K562 (cell line): ENCODE measurements at regions not wholly inside any gene's neighbourhood (a gene's known extent, or its start where the extent isn't known, plus 50 kb on each side); places are given as distances from the start of the nearest gene placed in this dataset.

Source experiments
- KHSRP ChIP-seq: fragments of 450-650 bp; IDR thresholded peaks from 2 replicates; pipeline ENCODE4 v1.6.1; 2017
- KLF16 ChIP-seq: IDR thresholded peaks from 2 replicates; pipeline ENCODE4 v1.6.1; 2016; ENCODE audit warnings: antibody characterized with exemption
- MAFG ChIP-seq: fragments of 450-650 bp; conservative IDR thresholded peaks from 2 replicates; pipeline ENCODE4 v1.6.1; 2016; ENCODE audit warnings: missing genetic modification characterization, missing compliant biosample characterization
- NFE2 ChIP-seq: IDR thresholded peaks from 2 replicates; pipeline ENCODE4 v1.6.1; 2014; ENCODE audit warnings: antibody characterized with exemption, low read depth
- POLR3A ChIP-seq: IDR thresholded peaks from 2 replicates; pipeline ENCODE4 v1.6.1; 2011; ENCODE audit warnings: borderline replicate concordance, mild to moderate bottlenecking, moderate library complexity; ENCODE audit not compliant: insufficient read length, insufficient read depth; ENCODE audit errors: extremely low read depth
- RAD21 ChIP-seq, 2 experiments: fragments of 250-450 bp in 1 of 2; fragments of 450-650 bp in 1 of 2; sonication (Bioruptor Pico) in 1 of 2; formaldehyde crosslinking in 1 of 2; IDR thresholded peaks in 1 of 2; conservative IDR thresholded peaks in 1 of 2; 2 replicates each; pipeline versions ENCODE4 v1.4.0 to v1.8.0; 2020 to 2022; ENCODE audit warnings: mild to moderate bottlenecking in 2 of 2, moderate library complexity in 1 of 2
- RBM34 ChIP-seq: fragments of 200-400 bp; formaldehyde crosslinking; IDR thresholded peaks from 2 replicates; pipeline ENCODE4 v1.6.1; 2018; ENCODE audit warnings: low read length, borderline replicate concordance; ENCODE audit not compliant: insufficient read depth
- SAFB ChIP-seq: fragments of 200-400 bp; formaldehyde crosslinking; IDR thresholded peaks from 2 replicates; pipeline ENCODE4 v1.6.1; 2017; ENCODE audit warnings: low read depth, low read length, borderline replicate concordance
- TBP ChIP-seq: optimal IDR thresholded peaks from 2 replicates; pipeline ENCODE3; 2011; ENCODE audit warnings: low read depth, low read length, improper control_type of control experiment
- ZKSCAN3 ChIP-seq: fragments of 250-450 bp; sonication (Bioruptor Pico); IDR thresholded peaks from 2 replicates; pipeline ENCODE4 v1.4.0; 2020
- ZNF121 ChIP-seq: sonication (generic); formaldehyde crosslinking; conservative IDR thresholded peaks from 2 replicates; pipeline ENCODE4 v1.8.0; 2022; ENCODE audit warnings: missing genetic modification reagents
- ZNF184 ChIP-seq: sonication (generic); formaldehyde crosslinking; IDR thresholded peaks from 2 replicates; pipeline ENCODE4 v1.5.0; 2020; ENCODE audit warnings: missing genetic modification reagents
- ZNF23 ChIP-seq: fragments of 250-450 bp; sonication (Bioruptor Pico); IDR thresholded peaks from 2 replicates; pipeline ENCODE4 v1.4.0; 2020; ENCODE audit warnings: mild to moderate bottlenecking
- ZNF639 ChIP-seq, 2 experiments: fragments of 200-800 bp in 1 of 2; sonication (Bioruptor generic) in 1 of 2; sonication (generic) in 1 of 2; formaldehyde crosslinking in 1 of 2; IDR thresholded peaks in 1 of 2; conservative IDR thresholded peaks in 1 of 2; 2 replicates each; pipeline versions ENCODE4 v1.5.0 to v1.6.1; 2016 to 2020; ENCODE audit warnings: missing compliant biosample characterization in 1 of 2, missing genetic modification characterization in 1 of 2, missing genetic modification reagents in 1 of 2
- ZNF764 ChIP-seq: fragments of 250-450 bp; sonication (Bioruptor Pico); IDR thresholded peaks from 2 replicates; pipeline ENCODE4 v1.4.0; 2020; ENCODE audit warnings: low read depth, mild to moderate bottlenecking, moderate library complexity
- TF ChIP-seq, protein P1 (sequence below), 2 experiments: fragments of 450-650 bp; formaldehyde crosslinking in 1 of 2; IDR thresholded peaks; 2 replicates each; pipeline versions ENCODE4 v1.4.0 to v1.6.1; 2014 to 2020; ENCODE audit warnings: mild to moderate bottlenecking in 2 of 2, borderline replicate concordance in 1 of 2, low read depth in 1 of 2
- TF ChIP-seq, protein P2 (sequence below): sonication (generic); formaldehyde crosslinking; IDR thresholded peaks from 2 replicates; pipeline ENCODE4 v1.8.0; 2022; ENCODE audit warnings: missing genetic modification reagents, mild to moderate bottlenecking, moderate library complexity, borderline replicate concordance
- TF ChIP-seq, protein P3 (sequence below): sonication (generic); formaldehyde crosslinking; IDR thresholded peaks from 2 replicates; pipeline ENCODE4 v1.5.0; 2020; ENCODE audit warnings: missing genetic modification reagents

DNA sequence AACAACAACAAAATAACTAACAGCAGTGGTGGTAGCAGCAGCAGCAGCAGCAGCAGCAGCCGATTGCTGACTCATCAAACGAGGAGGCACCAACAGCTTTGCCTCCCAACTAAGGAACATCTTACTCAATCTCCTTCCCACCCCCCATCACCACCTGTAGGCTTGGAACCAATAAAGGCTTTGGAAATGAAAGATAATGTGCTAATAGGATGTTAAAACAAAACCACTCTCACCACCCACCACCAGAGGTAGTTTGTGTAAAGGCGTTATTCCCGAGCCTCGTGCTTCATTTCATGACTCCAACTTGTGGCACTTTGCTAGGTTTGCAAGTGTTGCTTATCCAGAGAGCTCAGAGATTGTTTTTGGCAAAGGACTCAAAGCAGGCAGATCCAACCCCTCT, 346.5 kb downstream of the CD83 start (continued):
- TF ChIP-seq POLR3A = no peak
- TF ChIP-seq KHSRP = no peak
- TF ChIP-seq ZNF23 (CRISPR knock-in tag) = no peak
- TF ChIP-seq ZKSCAN3 (CRISPR knock-in tag) = no peak
- no peak for TF ChIP-seq ZNF184 (CRISPR knock-in tag)
- no peak for TF ChIP-seq RBM34
- peak; percentile 96 for TF ChIP-seq MAFG (tag)
- TF ChIP-seq SAFB = no peak
- peak in 1 of 2 experiments; percentile 49; a peak in 1 of 4 replicates for TF ChIP-seq ZNF639 (CRISPR knock-in tag; conservative IDR thresholded peaks at IDR 0.05 in 1 of 2, IDR thresholded peaks at IDR 0.05 in 1 of 2)
- no peak for TF ChIP-seq TBP
- TF ChIP-seq, protein P1, sequence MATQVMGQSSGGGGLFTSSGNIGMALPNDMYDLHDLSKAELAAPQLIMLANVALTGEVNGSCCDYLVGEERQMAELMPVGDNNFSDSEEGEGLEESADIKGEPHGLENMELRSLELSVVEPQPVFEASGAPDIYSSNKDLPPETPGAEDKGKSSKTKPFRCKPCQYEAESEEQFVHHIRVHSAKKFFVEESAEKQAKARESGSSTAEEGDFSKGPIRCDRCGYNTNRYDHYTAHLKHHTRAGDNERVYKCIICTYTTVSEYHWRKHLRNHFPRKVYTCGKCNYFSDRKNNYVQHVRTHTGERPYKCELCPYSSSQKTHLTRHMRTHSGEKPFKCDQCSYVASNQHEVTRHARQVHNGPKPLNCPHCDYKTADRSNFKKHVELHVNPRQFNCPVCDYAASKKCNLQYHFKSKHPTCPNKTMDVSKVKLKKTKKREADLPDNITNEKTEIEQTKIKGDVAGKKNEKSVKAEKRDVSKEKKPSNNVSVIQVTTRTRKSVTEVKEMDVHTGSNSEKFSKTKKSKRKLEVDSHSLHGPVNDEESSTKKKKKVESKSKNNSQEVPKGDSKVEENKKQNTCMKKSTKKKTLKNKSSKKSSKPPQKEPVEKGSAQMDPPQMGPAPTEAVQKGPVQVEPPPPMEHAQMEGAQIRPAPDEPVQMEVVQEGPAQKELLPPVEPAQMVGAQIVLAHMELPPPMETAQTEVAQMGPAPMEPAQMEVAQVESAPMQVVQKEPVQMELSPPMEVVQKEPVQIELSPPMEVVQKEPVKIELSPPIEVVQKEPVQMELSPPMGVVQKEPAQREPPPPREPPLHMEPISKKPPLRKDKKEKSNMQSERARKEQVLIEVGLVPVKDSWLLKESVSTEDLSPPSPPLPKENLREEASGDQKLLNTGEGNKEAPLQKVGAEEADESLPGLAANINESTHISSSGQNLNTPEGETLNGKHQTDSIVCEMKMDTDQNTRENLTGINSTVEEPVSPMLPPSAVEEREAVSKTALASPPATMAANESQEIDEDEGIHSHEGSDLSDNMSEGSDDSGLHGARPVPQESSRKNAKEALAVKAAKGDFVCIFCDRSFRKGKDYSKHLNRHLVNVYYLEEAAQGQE (IDR thresholded peaks at IDR 0.05; ENCODE audit: borderline replicate concordance) = peak; percentile 78
- TF ChIP-seq, protein P1 (CRISPR knock-in tag; IDR thresholded peaks at IDR 0.05; ENCODE audit: low read depth) = no peak
- no peak for TF ChIP-seq ZNF764 (CRISPR knock-in tag)
- TF ChIP-seq NFE2 = peak; percentile 92
- peak; percentile 61 to 74 for TF ChIP-seq RAD21 (CRISPR knock-in tag; conservative IDR thresholded peaks at IDR 0.05 in 1 of 2, IDR thresholded peaks at IDR 0.05 in 1 of 2)
- TF ChIP-seq, protein P2, sequence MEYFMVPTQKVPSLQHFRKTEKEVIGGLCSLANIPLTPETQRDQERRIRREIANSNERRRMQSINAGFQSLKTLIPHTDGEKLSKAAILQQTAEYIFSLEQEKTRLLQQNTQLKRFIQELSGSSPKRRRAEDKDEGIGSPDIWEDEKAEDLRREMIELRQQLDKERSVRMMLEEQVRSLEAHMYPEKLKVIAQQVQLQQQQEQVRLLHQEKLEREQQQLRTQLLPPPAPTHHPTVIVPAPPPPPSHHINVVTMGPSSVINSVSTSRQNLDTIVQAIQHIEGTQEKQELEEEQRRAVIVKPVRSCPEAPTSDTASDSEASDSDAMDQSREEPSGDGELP (CRISPR knock-in tag) = peak; percentile 43
- TF ChIP-seq, protein P3, sequence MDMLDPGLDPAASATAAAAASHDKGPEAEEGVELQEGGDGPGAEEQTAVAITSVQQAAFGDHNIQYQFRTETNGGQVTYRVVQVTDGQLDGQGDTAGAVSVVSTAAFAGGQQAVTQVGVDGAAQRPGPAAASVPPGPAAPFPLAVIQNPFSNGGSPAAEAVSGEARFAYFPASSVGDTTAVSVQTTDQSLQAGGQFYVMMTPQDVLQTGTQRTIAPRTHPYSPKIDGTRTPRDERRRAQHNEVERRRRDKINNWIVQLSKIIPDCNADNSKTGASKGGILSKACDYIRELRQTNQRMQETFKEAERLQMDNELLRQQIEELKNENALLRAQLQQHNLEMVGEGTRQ (CRISPR knock-in tag) = no peak
- no peak for TF ChIP-seq ZNF121 (CRISPR knock-in tag)
- peak; percentile 21; the same call in 1 of the 2 replicates for TF ChIP-seq KLF16
